AML-193 (cell line): ENCODE measurements at regions not wholly inside any gene's neighbourhood (a gene's known extent, or its start where the extent isn't known, plus 50 kb on each side); places are given as distances from the start of the nearest gene placed in this dataset.
"Not testable (repeated sequence)": the region's sequence is repeated elsewhere in the genome, so short reads cannot be mapped to it uniquely, and the experiment has no call there.

Source experiments
- DNase-seq, 2 experiments: peaks; one replicate each; lab custom pipeline; 2025; lab: John Stamatoyannopoulos, UW

DNA sequence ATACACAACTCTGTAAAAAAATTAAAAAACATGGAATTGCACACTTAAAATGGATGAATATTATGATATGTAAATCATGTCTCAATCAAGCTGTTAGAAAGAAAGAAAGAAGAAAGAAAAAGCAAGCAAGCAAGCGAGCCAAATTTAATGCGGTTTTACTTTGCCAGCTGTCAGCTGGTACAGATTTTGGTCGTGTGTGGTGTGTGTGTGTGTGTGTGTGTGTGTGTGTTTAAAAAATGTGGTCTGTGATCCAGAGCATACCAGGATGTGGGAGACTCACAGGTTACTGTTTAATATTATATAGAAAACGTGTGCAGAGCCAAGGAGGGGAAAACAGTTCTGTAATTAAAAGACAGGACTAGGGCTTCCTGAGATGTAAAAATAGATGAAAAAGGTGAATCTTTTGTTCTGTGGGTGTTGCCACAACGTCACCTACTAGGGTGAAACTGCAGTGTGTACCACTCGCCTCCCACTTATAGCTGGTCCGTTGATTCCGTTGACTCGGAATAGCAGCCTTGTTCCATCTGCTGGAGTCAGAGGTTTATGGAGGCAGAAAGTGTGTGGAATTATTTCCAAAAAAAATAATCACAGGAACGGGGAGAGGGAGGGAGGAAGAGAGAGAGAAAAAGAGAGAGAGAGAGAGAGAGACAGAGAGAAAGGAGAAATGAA, 197.7 kb downstream of the BCAS1 start:
- no peak for DNase-seq

DNA sequence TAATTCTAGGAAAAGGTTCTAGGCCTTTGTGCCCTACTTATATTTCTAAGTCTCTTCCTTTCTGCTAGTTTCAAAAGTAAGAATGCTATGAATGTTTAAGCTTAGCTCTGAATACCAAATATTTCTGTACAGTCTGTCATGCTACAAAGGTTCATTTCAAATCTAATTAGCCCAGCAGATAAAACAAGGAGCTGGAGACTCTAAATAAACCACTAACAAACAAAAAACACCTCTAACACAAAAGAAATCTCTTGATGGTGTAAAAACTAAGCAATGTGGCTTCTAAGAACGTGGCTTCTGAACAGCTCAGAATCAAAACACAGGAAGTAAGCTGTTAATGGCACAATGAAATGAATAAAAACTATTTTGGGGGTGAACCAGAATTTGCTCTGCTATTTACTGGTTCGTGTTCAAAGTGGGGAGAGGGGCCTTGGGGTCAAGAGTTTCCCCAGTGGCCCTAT, 198.3 kb downstream of the BCAS1 start:
- DNase-seq, result no peak

DNA sequence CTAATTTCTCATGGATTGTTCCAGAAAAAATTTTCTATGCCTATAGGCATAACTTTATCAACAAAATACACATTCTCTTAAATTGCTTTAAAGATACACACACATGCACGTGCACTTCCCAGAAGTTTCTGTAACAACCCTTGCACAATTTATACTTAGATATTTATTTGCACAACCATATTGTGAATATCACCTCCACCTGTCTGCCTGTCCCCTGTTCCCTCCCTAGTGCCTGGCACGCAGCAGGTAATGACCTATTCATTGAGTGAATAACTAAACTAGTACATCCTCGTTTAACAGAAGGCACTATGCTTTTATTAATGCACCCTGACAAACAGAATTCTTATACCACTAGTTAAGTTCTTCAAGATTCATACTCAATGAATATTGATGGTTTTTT, 198.9 kb downstream of the BCAS1 start:
- DNase-seq, result no peak

DNA sequence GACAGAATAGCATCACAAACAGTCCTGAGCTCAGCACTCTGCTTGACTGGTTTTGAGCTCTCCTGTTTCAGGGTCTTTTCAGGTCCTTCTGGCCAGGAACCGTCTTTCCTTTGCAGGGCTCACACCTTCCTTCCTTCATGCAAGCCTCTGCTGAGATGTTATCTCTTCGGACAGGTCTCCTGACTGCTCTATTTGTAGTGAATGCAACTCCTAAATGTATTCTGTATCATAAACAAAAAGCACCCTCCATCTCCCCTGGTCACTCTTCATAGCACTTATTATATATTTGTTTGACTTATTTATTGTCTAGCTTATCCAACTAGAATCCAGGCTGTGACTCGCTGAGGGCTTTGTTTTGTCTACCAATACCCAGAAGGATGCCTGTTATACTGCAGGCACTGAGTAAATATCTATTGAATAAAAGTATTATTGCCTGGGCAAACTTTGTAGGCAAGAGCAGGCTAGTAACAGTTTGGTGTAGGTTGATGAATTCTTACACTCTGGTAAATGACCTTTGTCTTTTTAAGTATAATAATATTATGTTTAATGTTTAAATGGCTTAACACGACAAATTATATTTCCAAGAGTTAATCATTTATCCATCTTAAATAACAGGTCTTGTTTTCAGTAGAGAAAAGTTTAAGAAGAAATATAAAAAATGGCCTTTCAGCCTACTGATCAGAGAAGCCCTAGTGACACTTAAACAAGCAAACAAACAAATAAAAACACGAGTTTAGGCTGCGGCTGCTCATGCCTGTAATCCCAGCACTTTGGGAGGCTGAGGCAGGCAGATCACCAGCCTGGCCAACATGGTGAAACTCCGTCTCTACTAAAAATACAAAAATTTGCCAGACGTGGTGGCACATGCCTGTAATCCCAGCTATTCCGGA, 199.7 kb downstream of the BCAS1 start:
- DNase-seq, result no peak

DNA sequence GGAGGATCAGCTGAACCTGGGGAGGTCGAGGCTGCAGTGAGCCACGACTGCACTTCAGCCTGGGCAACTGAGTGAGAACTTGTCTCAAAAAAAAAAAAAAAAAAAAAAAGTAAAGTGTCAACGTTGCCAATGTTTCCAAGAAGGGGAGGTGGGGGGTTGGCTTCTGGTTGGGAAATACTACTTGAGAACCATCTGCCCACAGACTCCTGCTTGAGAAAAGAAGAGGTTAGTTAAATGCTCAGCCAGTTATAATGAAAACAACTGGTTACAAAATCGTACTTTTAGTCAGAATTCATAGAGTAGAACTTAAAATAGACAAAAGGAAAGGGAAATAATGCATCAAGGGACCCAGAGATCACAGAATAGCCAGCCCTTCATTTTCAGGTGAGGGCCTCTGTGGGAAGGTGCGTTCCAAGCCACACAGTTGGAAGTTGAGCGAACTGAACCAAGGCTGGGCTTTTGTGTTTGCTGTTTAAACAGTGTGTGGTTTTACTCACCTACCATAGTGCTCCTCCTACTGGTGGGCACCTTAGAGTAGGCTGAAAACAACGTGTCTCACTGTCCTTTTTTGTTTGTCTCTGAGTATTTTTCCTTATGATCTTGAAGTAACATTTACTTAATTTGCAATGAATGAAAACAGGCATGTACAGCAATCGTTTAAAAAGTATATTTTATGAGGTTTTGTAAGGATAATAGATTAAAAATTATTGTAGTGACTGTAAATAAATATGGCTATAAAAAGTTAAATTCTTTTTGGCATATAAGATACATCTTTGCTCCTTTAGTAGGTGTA, 200.7 kb downstream of the BCAS1 start:
- DNase-seq, result peak; percentile 81 to 83

DNA sequence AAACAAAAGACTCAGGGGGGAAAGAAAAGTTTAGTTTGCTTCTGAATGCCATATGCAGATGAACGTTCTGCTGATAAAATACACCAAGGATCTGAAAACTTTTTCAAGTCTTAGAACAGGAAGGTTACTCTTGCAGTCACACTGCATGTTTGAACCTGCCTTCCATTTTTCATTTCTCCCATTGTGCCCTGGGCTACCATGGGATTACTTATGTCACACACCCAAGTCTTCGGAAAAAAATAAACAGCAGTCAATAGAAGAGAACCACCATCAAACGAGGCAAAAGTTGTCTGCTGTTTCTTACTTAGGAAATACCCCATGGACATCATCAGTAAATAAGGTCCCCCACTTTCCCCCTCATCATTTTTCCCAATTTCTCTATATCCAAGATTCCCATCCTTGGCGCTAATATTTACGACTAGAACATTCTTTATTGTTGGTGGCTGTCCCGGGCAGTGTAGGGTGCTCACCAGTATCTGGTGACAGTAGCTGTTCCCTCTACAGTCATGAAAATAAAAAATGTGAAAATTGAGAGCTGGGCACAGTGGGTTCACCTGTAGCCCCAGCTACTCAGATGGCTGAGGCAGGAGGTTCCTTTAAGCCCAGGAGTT, 202.5 kb downstream of the BCAS1 start:
- no peak for DNase-seq

DNA sequence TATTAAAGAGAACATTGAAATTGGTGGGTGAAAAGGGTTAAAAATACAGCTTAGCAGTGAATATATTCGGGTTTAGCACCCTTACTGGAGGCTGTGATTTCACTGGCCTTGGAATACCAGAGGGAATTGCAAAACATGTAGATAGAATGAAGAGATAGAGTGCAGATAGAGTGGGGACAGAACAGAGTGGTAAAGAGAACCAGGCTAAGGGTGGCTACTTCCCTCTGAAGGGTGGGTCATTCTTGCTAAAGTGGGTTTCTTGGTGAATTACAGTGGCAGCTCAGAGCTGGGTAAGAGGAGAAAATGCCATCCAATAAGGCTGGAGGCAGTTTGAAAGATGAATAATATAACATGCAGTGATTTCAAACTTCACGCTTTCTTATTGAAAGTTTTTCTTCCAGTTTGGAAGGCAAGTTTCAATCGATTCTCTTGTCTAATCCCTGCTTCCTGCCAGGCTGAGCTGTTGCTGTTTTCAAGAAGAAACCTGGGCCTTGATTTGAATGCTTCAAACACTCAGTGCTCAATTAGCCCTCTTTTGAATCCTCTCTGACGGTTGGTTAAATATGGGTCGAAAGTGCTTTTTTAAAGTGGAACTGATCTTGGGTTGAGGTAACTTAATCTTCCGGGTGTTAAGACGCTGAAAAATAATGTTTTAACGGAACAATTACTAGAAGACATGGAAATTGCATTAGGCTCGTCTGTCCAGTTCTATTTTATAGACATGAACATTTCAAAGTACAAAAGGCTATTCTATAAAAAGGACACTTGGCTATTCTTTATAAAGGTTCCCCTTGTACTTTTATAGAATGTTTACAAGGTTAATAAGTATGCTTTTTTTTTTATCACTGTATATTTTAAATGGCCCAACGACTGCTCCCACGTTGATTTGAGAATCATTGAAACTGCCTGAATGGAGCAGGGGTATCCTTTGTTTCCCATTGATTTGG, 203.3 kb downstream of the BCAS1 start:
- no peak for DNase-seq

DNA sequence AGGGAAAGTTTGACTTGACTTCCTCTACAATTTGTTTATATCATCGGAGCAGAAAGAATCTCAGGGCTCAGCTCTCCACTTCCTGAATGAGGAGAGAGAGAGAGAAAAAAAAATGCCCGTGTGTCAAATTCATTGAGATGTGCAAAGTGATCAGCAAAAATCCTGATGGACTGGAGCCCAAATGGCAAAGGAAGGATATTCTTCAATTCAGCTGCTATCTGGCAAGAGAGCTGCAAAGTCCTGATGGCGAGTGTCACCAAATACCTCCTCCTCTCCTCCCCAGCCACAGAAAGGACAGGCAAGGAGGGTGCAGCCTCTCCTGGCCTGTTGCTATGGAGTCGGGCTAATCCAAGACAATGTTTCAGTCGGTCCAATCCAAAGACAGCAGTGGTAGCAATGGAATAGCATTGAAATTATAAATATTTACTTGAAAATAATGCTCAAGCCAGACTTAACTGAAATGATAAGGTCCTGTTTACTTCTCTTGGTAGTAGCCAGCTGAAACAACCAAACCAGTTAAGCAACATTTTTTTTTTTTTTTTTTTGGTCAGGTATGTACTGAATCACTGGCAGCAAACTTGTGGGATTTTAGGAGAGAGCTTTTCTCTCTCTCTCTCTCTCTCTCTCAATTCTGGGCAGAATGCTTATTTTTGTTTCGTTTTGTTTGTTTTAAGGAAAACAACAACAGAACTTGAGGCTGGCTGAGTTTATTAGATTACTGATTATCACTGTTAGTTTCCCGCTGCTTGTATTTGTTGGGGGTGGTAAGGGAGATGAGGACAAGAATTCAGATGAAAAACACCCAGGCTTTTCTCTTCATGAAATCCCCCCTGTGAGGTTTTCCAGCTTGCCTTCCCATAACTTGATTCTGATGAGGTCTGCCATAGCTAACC, 204.2 kb downstream of the BCAS1 start:
- DNase-seq, result peak; percentile 15 to 18

DNA sequence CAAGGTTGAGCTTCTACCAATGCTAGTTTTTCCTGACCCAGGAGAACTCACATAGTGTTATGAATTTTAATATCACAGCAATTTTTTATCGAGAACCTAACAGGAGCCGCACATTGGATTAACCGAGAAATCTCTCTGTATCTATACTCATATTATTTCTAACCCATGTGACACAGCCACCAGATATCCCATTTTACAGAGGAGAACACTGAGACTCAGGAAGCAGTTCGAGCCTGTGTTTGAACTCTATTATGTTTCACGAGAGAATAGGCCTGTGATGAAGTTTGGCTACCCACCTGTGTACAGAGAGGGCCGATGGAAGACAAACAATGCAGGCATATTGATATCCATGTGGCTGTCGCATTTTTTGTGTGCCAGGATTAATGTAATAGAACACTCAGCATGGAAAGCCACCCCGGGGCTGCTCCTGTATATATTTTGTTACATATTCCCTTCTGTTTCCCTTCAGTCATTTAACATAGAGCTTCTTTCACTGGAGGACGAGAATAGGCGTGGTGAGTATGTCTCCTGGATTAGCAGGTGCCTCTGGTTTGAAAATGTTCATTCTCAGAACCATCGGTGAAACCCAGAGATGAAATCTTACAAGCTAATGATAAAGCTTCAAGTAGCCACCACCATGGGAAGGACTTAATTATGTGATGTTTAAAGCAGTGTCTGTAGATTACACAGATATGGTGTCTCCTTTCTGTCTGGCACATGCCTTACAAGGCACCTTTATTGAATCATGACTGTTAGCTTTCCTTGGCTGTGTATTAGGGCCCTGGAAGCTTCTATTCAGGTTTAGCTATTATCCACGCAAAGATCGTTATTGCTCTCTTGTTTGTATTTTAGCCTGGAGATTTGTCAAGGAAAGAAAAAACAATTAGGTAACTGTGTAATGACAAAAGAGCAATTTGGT, 205.4 kb downstream of the BCAS1 start:
- not testable (repeated sequence) for DNase-seq

DNA sequence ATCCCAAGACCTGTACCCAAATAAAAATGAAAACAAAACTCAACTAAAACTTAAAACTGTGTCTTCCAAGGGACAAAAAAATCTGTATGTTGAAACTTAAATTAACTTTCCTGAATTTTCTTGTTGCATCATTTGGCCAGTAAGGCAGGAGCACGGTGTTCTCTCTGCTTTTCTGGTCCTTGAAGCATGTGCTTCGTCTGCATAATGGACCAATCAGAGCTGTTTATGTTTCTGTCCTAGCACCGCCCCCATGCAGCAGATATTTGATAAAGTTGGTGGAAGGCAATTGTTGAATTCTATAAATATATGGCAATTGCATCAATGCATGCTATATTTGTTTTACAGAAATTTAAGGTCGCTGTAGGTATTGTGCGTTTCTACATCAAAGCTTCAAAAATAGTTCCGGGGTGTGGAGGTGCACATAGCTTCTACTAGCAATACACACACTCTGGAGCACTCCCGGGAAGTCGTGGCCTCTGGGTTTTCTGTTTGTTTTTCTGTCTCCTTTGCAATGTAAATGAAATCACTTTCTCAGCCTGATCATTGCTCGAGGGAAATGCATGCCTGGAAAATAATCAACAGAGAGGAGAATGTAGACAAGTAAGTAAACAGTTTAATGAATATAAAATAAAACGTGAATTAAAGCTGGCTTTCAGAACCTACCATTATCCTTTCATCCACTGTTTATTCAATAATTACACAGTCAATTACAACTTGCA, 206.3 kb downstream of the BCAS1 start:
- DNase-seq, result not testable (repeated sequence)

DNA sequence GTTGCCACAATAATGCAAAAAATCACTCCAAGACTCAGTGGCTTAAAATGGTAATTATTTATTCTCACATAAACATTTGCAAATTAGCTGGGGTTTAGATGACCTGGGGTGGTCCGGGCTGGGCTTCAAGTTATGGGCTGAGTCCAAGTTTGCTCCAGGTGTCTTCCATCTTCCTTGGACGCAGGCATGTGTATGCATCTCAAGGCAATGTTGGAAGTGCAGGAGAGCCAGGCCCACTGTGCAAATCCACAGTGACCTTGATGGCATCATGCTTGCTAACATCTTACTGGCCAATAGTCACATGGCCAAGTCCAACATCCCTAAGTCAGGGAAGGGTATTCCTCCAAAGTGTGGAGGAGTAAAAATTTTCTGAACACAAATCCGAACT, 206.9 kb downstream of the BCAS1 start:
- DNase-seq, result not testable (repeated sequence)

DNA sequence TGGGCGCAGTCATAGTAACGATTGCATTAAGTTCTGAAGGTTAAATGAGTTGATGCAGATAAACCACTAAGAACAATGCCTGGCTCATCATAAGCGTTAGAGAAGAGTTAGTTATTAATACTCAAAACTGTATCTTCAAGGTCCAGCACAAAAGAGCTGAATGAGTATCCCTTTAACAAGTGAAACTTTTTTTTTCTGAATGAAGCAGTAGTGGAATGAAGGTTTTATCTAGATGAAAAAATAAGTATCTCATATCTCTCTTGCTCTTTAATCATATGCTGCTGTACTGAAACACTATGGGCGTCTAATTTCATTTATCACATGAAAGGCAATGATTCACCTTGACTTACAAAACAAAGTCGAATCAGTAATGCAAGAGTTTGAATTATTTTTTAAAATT, 207.4 kb downstream of the BCAS1 start:
- DNase-seq, result not testable (repeated sequence)

DNA sequence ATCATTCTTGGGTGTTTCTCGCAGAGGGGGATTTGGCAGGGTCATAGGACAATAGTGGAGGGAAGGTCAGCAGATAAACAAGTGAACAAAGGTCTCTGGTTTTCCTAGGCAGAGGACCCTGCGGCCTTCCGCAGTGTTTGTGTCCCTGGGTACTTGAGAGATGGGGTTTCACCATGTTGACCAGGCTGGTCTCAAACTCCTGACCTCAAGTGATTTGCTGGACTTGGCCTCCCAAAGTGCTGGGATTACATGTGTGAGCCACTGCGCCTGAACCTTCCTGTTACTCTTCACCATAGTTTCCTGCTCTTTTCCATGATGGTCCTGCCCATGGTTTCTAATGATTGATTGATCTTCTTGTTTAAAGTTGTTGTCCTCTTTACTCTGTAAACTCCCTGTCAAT, 207.9 kb downstream of the BCAS1 start:
- DNase-seq, result not testable (repeated sequence)

DNA sequence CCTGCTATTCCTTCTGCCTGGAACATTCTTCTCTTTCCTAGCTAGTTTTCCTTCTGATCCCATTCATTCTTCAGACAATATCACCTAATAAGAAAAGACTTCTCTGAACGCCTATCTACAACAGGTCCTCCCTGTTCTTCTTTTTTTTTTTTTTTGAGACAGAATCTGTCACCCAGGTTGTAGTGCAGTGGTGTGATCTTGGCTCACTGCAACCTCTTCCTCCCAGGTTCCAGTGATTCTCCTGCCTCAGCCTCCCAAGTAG, 208.3 kb downstream of the BCAS1 start:
- not testable (repeated sequence) for DNase-seq

DNA sequence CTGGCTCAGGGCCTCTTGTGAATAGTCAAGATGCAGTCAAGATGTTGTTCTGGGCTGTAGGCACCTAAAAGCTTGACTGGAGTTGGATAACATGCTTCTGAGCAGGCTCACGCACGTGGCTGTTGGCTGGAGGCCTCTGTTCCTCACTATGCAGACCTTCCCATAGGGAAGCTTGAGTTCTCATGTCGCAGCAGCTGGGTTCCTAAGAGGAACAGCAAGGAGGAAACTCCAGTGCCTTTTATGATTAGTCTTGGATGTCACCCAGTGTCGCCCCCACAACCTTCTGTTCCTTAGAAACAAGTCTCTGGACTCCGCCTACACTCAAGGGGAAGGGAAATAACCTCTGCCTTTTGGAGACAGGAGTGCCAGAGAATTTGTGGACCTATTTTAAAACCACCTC, 210.7 kb downstream of the BCAS1 start:
- no peak for DNase-seq

DNA sequence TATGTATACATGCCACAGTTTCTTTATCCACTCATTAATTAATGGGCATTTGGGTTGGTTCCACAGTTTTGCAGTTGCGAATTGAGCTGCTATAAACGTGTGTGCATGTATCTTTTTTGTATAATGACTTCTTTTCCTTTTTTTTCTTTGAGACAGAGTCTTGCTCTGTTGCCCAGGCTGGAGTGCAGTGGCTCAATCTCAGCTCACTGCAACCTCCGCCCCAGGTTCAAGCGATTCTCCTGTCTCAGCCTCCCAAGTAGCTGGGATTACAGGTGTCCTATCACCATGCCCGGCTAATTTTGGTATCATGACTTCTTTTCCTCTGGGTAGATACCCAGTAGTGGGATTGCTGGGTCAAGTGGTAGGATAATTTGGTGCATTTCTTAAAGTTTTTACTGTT, 211.4 kb downstream of the BCAS1 start:
- not testable (repeated sequence) for DNase-seq

DNA sequence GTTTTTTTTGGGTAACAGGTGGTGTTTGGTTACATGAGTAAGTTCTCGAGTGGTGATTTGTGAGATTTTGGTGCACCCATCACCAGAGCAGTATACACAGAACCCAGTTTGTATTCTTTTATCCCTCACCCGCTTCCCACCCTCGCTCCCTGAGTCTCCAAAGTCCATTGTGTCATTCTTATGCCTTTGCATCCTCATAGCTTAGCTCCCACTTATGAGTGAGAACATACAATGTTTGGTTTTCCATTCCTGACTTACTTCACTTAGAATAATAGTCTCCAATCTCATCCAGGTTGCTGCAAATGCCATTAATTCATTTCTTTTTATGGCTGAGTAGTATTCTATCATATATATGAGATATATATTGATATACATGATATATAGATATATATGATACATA, 211.9 kb downstream of the BCAS1 start:
- not testable (repeated sequence) for DNase-seq

DNA sequence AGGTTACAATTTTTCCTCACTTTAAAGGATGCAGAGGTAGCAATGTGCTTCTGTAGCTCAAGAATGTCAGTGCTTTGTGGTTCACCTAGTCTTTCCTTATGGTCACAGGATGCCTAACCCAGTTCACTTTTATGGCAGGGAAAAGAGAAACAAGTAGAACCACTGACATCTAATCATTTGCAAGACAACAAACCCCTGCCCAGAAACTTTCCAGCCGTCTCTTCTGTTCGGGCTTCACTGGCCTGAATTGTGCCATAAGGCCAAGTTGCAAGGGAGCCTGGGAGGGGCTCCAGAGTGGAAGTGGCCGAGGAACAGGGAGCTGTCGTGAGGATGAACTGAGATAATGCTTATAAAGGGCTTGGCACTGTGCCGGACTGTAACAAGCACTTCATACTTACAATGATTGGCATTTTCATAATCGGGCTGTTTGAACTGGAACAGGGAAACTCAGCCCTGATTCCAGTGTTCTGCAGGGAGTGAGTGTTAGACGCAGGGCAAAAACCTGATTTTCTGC, 212.6 kb downstream of the BCAS1 start:
- no peak for DNase-seq
